IMR-90 (cell line): ENCODE measurements at regions not wholly inside any gene's neighbourhood (a gene's known extent, or its start where the extent isn't known, plus 50 kb on each side); places are given as distances from the start of the nearest gene placed in this dataset.
A peak's percentile ranks its signal among the peaks of the same experiment; 100 is the strongest.

Source experiments
- ATAC-seq: fragments of 200-7000 bp; cut with Tn5 transposase; 2 replicates; pipeline ENCODE4 v1.9.1; 2020; ENCODE audit warnings: low read depth, mild to moderate bottlenecking, moderate library complexity
- BruUV-seq: library from RNA; stranded (reverse); fragments of 400-500 nt; replicated peaks from 2 replicates; lab custom pipeline; 2021; lab: Mats Ljungman, UMichigan
- CTCF ChIA-PET: fragments of 300-600 bp; formaldehyde crosslinking; extraction: SDS; loops from one replicate; lab custom pipeline; 2021; ENCODE audit warnings: antibody characterized with exemption; lab: Yijun Ruan, JAX
- POLR2A ChIA-PET: fragments of 300-600 bp; sonication (Branson Sonifier 250); formaldehyde crosslinking; loops from one replicate; lab custom pipeline; 2022; ENCODE audit warnings: antibody characterized with exemption; ENCODE audit not compliant: unreplicated experiment; lab: Charles Lee
- DNase-seq: peaks from one replicate; pipeline ENCODE4 v3.0.0; 2013
- H2AFZ ChIP-seq: replicated peaks from 2 replicates; pipeline ENCODE3; 2013; ENCODE audit warnings: low read length, mild to moderate bottlenecking; ENCODE audit not compliant: poor library complexity
- H2AK5ac ChIP-seq: 2 replicates; pipeline ENCODE4 v1.6.1; 2013; ENCODE audit warnings: low read depth, low read length, inconsistent platforms
- H2AK9ac ChIP-seq: replicated peaks from 2 replicates; pipeline ENCODE3; 2013; ENCODE audit warnings: mild to moderate bottlenecking, low read depth, low read length, moderate library complexity; ENCODE audit not compliant: poor library complexity
- H2BK120ac ChIP-seq: 2 replicates; pipeline ENCODE4 v1.6.1; 2013; ENCODE audit warnings: low read depth, low read length, inconsistent platforms
- H2BK15ac ChIP-seq: 3 replicates; pipeline ENCODE4 v1.6.1; 2013; ENCODE audit warnings: low read depth, low read length, inconsistent platforms
- H2BK20ac ChIP-seq: 2 replicates; pipeline ENCODE4 v1.6.1; 2013; ENCODE audit warnings: low read depth, mild to moderate bottlenecking, inconsistent platforms, low read length, moderate library complexity
- H2BK5ac ChIP-seq: 2 replicates; pipeline ENCODE4 v1.6.1; 2013; ENCODE audit warnings: mild to moderate bottlenecking, low read depth, low read length, inconsistent platforms; ENCODE audit not compliant: poor library complexity, severe bottlenecking
- H3K14ac ChIP-seq: replicated peaks from 2 replicates; pipeline ENCODE4 v1.6.1; 2013; ENCODE audit warnings: low read depth, low read length, inconsistent platforms
- H3K18ac ChIP-seq: 2 replicates; pipeline ENCODE4 v1.6.1; 2013; ENCODE audit warnings: low read depth, low read length, control low read depth
- H3K23ac ChIP-seq: 2 replicates; pipeline ENCODE4 v1.6.1; 2013; ENCODE audit warnings: low read depth, low read length, inconsistent platforms
- H3K27ac ChIP-seq: 2 replicates; pipeline ENCODE4 v1.5.1; 2013; ENCODE audit warnings: mild to moderate bottlenecking, control low read depth, low read length; ENCODE audit not compliant: insufficient read depth
- H3K27me3 ChIP-seq: 2 replicates; pipeline ENCODE4 v1.6.1; 2013; ENCODE audit warnings: low read length; ENCODE audit not compliant: control insufficient read depth, insufficient read depth
- H3K36me3 ChIP-seq: 2 replicates; pipeline ENCODE4 v1.6.1; 2013; ENCODE audit warnings: low read length, mixed read lengths; ENCODE audit not compliant: control insufficient read depth, insufficient read depth
- H3K4ac ChIP-seq: 2 replicates; pipeline ENCODE4 v1.6.1; 2013; ENCODE audit warnings: low read depth, low read length, inconsistent platforms
- H3K4me1 ChIP-seq: 2 replicates; pipeline ENCODE4 v1.6.1; 2013; ENCODE audit warnings: low read length, mixed read lengths; ENCODE audit not compliant: control insufficient read depth, insufficient read depth
- H3K4me2 ChIP-seq: 2 replicates; pipeline ENCODE4 v1.6.1; 2013; ENCODE audit warnings: low read depth, mild to moderate bottlenecking, control low read depth, low read length, moderate library complexity
- H3K4me3 ChIP-seq: 2 replicates; pipeline ENCODE4 v1.5.1; 2013; ENCODE audit warnings: low read depth, mild to moderate bottlenecking, control low read depth, low read length, moderate library complexity; ENCODE audit not compliant: insufficient read depth
- H3K56ac ChIP-seq: 2 replicates; pipeline ENCODE4 v1.6.1; 2013; ENCODE audit warnings: low read length, inconsistent platforms; ENCODE audit not compliant: insufficient read depth; ENCODE audit errors: extremely low read depth
- H3K79me1 ChIP-seq, 2 experiments: 2 replicates each; pipeline ENCODE4 v1.6.1; 2013; ENCODE audit warnings: low read length in 2 of 2, inconsistent platforms in 1 of 2, low read depth in 1 of 2
- H3K9ac ChIP-seq: 2 replicates; pipeline ENCODE4 v1.6.1; 2013; ENCODE audit warnings: low read depth, low read length, control low read depth
- H3K9me1 ChIP-seq: 2 replicates; pipeline ENCODE4 v1.6.1; 2013; ENCODE audit warnings: low read length, inconsistent platforms; ENCODE audit not compliant: insufficient read depth
- H3K9me3 ChIP-seq: 2 replicates; pipeline ENCODE4 v1.6.1; 2013; ENCODE audit warnings: low read length; ENCODE audit not compliant: control insufficient read depth, insufficient read depth
- H4K20me1 ChIP-seq: 2 replicates; pipeline ENCODE4 v1.6.1; 2013; ENCODE audit warnings: low read length, inconsistent platforms; ENCODE audit not compliant: insufficient read depth
- H4K5ac ChIP-seq: 2 replicates; pipeline ENCODE4 v1.6.1; 2013; ENCODE audit warnings: mild to moderate bottlenecking, low read depth, low read length, control low read depth
- H4K8ac ChIP-seq, 2 experiments: 2 replicates each; pipeline ENCODE4 v1.6.1; 2013; ENCODE audit warnings: low read depth in 2 of 2, low read length in 2 of 2, control low read depth in 1 of 2, inconsistent platforms in 1 of 2
- H4K91ac ChIP-seq: 2 replicates; pipeline ENCODE4 v1.6.1; 2013; ENCODE audit warnings: low read depth, low read length, inconsistent platforms; ENCODE audit not compliant: insufficient read depth
- BHLHE40 ChIP-seq: fragments of 150-350 bp; IDR thresholded peaks from 2 replicates; pipeline ENCODE4 v1.6.1; 2016; ENCODE audit warnings: mild to moderate bottlenecking, low read depth, low read length
- CEBPB ChIP-seq: IDR thresholded peaks from 2 replicates; pipeline ENCODE4 v1.6.1; 2012; ENCODE audit warnings: low read depth, low read length, improper control_type of control experiment
- CHD1 ChIP-seq: IDR thresholded peaks from 2 replicates; pipeline ENCODE4 v1.6.1; 2012; ENCODE audit warnings: low read depth, low read length, improper control_type of control experiment
- FOS ChIP-seq: fragments of 150-350 bp; IDR thresholded peaks from 2 replicates; pipeline ENCODE4 v1.6.1; 2016; ENCODE audit warnings: low read depth, low read length
- MAZ ChIP-seq: IDR thresholded peaks from 2 replicates; pipeline ENCODE4 v1.6.1; 2012; ENCODE audit warnings: low read depth, mild to moderate bottlenecking, low read length, improper control_type of control experiment, moderate library complexity, borderline replicate concordance
- MXI1 ChIP-seq: IDR thresholded peaks from 2 replicates; pipeline ENCODE4 v1.6.1; 2012; ENCODE audit warnings: low read depth, mild to moderate bottlenecking, low read length, moderate library complexity, borderline replicate concordance
- NFE2L2 ChIP-seq: fragments of 150-350 bp; IDR thresholded peaks from 2 replicates; pipeline ENCODE4 v1.6.1; 2016; ENCODE audit warnings: low read depth, mild to moderate bottlenecking, low read length
- POLR2A ChIP-seq: IDR thresholded peaks from 2 replicates; pipeline ENCODE4 v1.6.1; 2012; ENCODE audit warnings: mild to moderate bottlenecking, low read depth, low read length
- RAD21 ChIP-seq: IDR thresholded peaks from 2 replicates; pipeline ENCODE4 v1.6.1; 2012; ENCODE audit warnings: low read length, improper control_type of control experiment
- RCOR1 ChIP-seq: IDR thresholded peaks from 2 replicates; pipeline ENCODE4 v1.6.1; 2012; ENCODE audit warnings: mild to moderate bottlenecking, low read length, improper control_type of control experiment; ENCODE audit not compliant: insufficient replicate concordance
- RFX5 ChIP-seq: IDR thresholded peaks from 2 replicates; pipeline ENCODE4 v1.8.0; 2012; ENCODE audit warnings: low read depth, mild to moderate bottlenecking, low read length, moderate library complexity
- SMC3 ChIP-seq: fragments of 150-350 bp; IDR thresholded peaks from 2 replicates; pipeline ENCODE4 v1.6.1; 2016; ENCODE audit warnings: low read depth, mild to moderate bottlenecking, antibody characterized with exemption, low read length, moderate library complexity
- WGBS, 2 experiments: methylation state at CpG; one replicate each; pipeline versions ENCODE4 v1.1.5 to v1.1.7; 2013; ENCODE audit warnings: missing lambda C conversion rate in 2 of 2; ENCODE audit not compliant: insufficient read length in 1 of 2; ENCODE audit errors: extremely low coverage in 2 of 2; 5-methylcytosine and 5-hydroxymethylcytosine counted together
- dilution Hi-C: fragments of 300-500 bp; cut with HindIII; formaldehyde crosslinking; loops from one replicate; pipeline ENCODE4 v1.14.3; 2018; ENCODE audit warnings: low sequenced_read_pairs; ENCODE audit not compliant: unreplicated experiment
- in situ Hi-C: fragments of 300-500 bp; cut with MboI; formaldehyde crosslinking; loops from 3 replicates; pipeline ENCODE4 v1.14.3; 2019; ENCODE audit warnings: low sequenced_read_pairs, inconsistent platforms, mixed read lengths
- intact Hi-C: fragments of 100-400 bp; cut with micrococcal nuclease; formaldehyde crosslinking; loops from 2 replicates; pipeline ENCODE4 v1.10.0; 2022
- TF ChIP-seq, protein P1 (sequence below): conservative IDR thresholded peaks from 2 replicates; pipeline ENCODE4 v1.5.1; 2012; ENCODE audit warnings: mild to moderate bottlenecking, low read depth, low read length, improper control_type of control experiment
- TF ChIP-seq, protein P2 (sequence below): fragments of 150-350 bp; IDR thresholded peaks from 2 replicates; pipeline ENCODE4 v1.6.1; 2016; ENCODE audit warnings: low read depth, mild to moderate bottlenecking, low read length, moderate library complexity, borderline replicate concordance
- TF ChIP-seq, protein P3 (sequence below): fragments of 150-350 bp; IDR thresholded peaks from 2 replicates; pipeline ENCODE4 v1.6.1; 2017; ENCODE audit warnings: mild to moderate bottlenecking, antibody characterized with exemption, low read length, low read depth

DNA sequence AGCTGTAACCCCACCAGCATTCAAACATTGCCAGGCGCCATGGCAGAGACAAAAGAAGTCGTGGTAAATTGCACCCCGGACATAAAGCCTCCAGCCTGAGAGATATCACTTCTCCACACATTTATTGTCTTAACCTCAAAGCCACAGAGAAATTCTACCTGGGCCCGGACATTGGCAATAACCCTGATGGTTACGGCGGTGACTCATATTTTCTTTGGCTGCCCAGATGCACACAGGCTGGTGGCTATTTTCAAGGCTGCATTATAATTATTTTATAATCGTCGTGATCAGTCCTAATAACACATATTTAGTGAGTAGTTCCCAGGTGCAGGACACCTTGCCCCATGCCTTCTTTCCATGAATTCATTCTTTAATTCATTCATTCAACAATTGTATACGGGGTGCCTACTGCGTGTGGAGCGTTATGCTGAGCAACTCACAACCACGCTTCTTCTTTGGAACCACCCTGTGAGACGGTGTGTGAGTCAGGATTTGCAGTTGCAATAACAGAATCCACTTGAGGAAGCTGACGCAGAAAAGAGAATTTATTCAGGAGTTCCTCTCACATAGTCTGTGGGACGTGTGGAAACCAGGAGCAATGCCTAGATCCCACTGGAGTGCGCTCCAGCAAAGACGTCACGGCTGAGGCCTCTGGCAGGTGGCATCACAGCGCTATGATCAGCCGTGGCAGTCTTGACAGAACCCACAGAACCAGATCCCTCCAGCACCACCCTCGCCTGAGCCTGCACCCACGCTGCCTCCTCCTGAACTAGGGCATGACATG is 245.7 kb downstream of the FOXL1 start:
- in situ Hi-C loops: no loop called here
- H3K4me1 ChIP-seq: peaks cover 2% of the 10 kb centered on the region; the same call in 1 of the 2 replicates
- WGBS, 2 experiments: no CpG with 5 or more reads among the region's 22 CpGs
- TF ChIP-seq RFX5: no peak
- TF ChIP-seq BHLHE40: no peak
- TF ChIP-seq POLR2A: no peak
- TF ChIP-seq, protein P1, sequence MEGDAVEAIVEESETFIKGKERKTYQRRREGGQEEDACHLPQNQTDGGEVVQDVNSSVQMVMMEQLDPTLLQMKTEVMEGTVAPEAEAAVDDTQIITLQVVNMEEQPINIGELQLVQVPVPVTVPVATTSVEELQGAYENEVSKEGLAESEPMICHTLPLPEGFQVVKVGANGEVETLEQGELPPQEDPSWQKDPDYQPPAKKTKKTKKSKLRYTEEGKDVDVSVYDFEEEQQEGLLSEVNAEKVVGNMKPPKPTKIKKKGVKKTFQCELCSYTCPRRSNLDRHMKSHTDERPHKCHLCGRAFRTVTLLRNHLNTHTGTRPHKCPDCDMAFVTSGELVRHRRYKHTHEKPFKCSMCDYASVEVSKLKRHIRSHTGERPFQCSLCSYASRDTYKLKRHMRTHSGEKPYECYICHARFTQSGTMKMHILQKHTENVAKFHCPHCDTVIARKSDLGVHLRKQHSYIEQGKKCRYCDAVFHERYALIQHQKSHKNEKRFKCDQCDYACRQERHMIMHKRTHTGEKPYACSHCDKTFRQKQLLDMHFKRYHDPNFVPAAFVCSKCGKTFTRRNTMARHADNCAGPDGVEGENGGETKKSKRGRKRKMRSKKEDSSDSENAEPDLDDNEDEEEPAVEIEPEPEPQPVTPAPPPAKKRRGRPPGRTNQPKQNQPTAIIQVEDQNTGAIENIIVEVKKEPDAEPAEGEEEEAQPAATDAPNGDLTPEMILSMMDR: no peak
- no peak for TF ChIP-seq FOS
- no peak for TF ChIP-seq SMC3
- TF ChIP-seq MXI1: no peak
- TF ChIP-seq NFE2L2: no peak
- TF ChIP-seq, protein P2, sequence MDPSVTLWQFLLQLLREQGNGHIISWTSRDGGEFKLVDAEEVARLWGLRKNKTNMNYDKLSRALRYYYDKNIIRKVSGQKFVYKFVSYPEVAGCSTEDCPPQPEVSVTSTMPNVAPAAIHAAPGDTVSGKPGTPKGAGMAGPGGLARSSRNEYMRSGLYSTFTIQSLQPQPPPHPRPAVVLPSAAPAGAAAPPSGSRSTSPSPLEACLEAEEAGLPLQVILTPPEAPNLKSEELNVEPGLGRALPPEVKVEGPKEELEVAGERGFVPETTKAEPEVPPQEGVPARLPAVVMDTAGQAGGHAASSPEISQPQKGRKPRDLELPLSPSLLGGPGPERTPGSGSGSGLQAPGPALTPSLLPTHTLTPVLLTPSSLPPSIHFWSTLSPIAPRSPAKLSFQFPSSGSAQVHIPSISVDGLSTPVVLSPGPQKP: no peak
- TF ChIP-seq RAD21: no peak
- TF ChIP-seq, protein P3, sequence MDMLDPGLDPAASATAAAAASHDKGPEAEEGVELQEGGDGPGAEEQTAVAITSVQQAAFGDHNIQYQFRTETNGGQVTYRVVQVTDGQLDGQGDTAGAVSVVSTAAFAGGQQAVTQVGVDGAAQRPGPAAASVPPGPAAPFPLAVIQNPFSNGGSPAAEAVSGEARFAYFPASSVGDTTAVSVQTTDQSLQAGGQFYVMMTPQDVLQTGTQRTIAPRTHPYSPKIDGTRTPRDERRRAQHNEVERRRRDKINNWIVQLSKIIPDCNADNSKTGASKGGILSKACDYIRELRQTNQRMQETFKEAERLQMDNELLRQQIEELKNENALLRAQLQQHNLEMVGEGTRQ: no peak
- no peak for TF ChIP-seq CEBPB
- no peak for TF ChIP-seq MAZ
- TF ChIP-seq RCOR1: no peak
- no peak for TF ChIP-seq CHD1

More for the DNA sequence above, 245.7 kb downstream of the FOXL1 start:
- no peak overlapping the region for H4K8ac ChIP-seq
- H2BK15ac ChIP-seq: no peak overlapping the region
- dilution Hi-C loops: no loop called here
- H3K9me3 ChIP-seq: no peaks in the 10 kb centered on the region
- no peak overlapping the region for H3K23ac ChIP-seq
- H3K14ac ChIP-seq: 0 out of 2 replicates have a peak overlapping the region, but pooled peaks have one; percentile 66
- CTCF ChIA-PET: no interaction called here
- peak; percentile 74 for DNase-seq
- H4K5ac ChIP-seq: no peak overlapping the region
- H3K27ac ChIP-seq: no peak overlapping the region
- no peak overlapping the region for H2BK5ac ChIP-seq
- no peak overlapping the region for H3K18ac ChIP-seq
- H3K4ac ChIP-seq: 0 out of 2 replicates have a peak overlapping the region, but pooled peaks have one; percentile 9
- no peaks in the 10 kb centered on the region for H4K20me1 ChIP-seq
- peak overlapping the region; percentile 24 for H2AFZ ChIP-seq
- H3K4me2 ChIP-seq: no peak overlapping the region
- H3K9me1 ChIP-seq: peaks cover 4% of the 10 kb centered on the region
- no peak overlapping the region for H2BK20ac ChIP-seq
- no peak overlapping the region for H3K56ac ChIP-seq
- peaks cover 40% of the 10 kb centered on the region for H3K27me3 ChIP-seq
- H3K9ac ChIP-seq: no peak overlapping the region
- H3K79me1 ChIP-seq: no peaks in the 10 kb centered on the region
- H2AK5ac ChIP-seq: peak overlapping the region; percentile 82
- peak overlapping the region; percentile 74 for H2AK9ac ChIP-seq
- ATAC-seq: no peak
- no TSS peak for BruUV-seq
- H3K36me3 ChIP-seq: no peaks in the 10 kb centered on the region
- peak overlapping the region; percentile 33 for H4K91ac ChIP-seq
- H2BK120ac ChIP-seq: no peak overlapping the region; the same call in 1 of the 2 replicates
- POLR2A ChIA-PET: no interaction called here
- intact Hi-C loops: no loop called here
- no peak overlapping the region for H3K4me3 ChIP-seq
